ENCODE measurements at regions not wholly inside any gene's neighbourhood (a gene's known extent, or its start where the extent isn't known, plus 50 kb on each side); places are given as distances from the start of the nearest gene placed in this dataset.

- no peak for DNase-seq
These were observed 331.5 kb downstream of the ENC1 start for GRCh38 chr5:74309050-74309449.

- no peak for DNase-seq
These were observed 333.7 kb downstream of the ENC1 start for GRCh38 chr5:74306845-74307244.

GRCh38 chr5:74304536-74304935, 336.0 kb downstream of the ENC1 start:
- DNase-seq, result no peak

GRCh38 chr5:74303578-74303977, 336.9 kb downstream of the ENC1 start:
- DNase-seq, result no peak

GRCh38 chr5:74301576-74301975, 339.0 kb downstream of the ENC1 start:
- DNase-seq, result no peak

GRCh38 chr5:74300808-74301389, 339.6 kb downstream of the ENC1 start:
- no peak for DNase-seq

GRCh38 chr5:74299833-74300232, 340.7 kb downstream of the ENC1 start:
- DNase-seq, result no peak

- no peak for DNase-seq
These were observed 343.7 kb downstream of the ENC1 start for GRCh38 chr5:74296685-74297408.

- DNase-seq, result no peak
These were observed 344.9 kb downstream of the ENC1 start for GRCh38 chr5:74295676-74296075.

- DNase-seq, result no peak
These were observed 345.4 kb downstream of the ENC1 start for GRCh38 chr5:74295141-74295540.

- no peak for DNase-seq
These were observed 346.3 kb downstream of the ENC1 start for GRCh38 chr5:74294231-74294705.

- DNase-seq, result no peak
These were observed 347.3 kb downstream of the ENC1 start for GRCh38 chr5:74293182-74293581.

- DNase-seq, result no peak
These were observed 349.8 kb downstream of the ENC1 start for GRCh38 chr5:74290634-74291241.

GRCh38 chr5:74289691-74290090, 350.8 kb downstream of the ENC1 start:
- no peak for DNase-seq

GRCh38 chr5:74289238-74289637, 351.3 kb downstream of the ENC1 start:
- DNase-seq, result no peak

- no peak for DNase-seq
These were observed 351.9 kb downstream of the ENC1 start for GRCh38 chr5:74288448-74289108.

GRCh38 chr5:74288038-74288437, 352.5 kb downstream of the ENC1 start:
- no peak for DNase-seq

GRCh38 chr5:74286734-74287695, 353.5 kb downstream of the ENC1 start:
- DNase-seq, result no peak

GRCh38 chr5:74285675-74286280, 354.8 kb downstream of the ENC1 start:
- DNase-seq, result no peak

GRCh38 chr5:74282490-74282889, 358.0 kb downstream of the ENC1 start:
- no peak for DNase-seq

GRCh38 chr5:74281166-74281565, 359.4 kb downstream of the ENC1 start:
- DNase-seq, result no peak

GRCh38 chr5:74280306-74280705, 360.2 kb downstream of the ENC1 start:
- DNase-seq, result no peak
